H1 (cell line): ENCODE measurements at regions not wholly inside any gene's neighbourhood (a gene's known extent, or its start where the extent isn't known, plus 50 kb on each side); places are given as distances from the start of the nearest gene placed in this dataset.

ENCODE experiments used
- CTCF ChIA-PET: fragments of 300-600 bp; sonication (Branson Sonifier 250); formaldehyde crosslinking; loops from one replicate; lab custom pipeline; 2021; ENCODE audit not compliant: partially characterized antibody; lab: Charles Lee
- POLR2A ChIA-PET: fragments of 300-600 bp; sonication (Branson Sonifier 250); formaldehyde crosslinking; loops from one replicate; lab custom pipeline; 2021; ENCODE audit warnings: inconsistent platforms; ENCODE audit not compliant: partially characterized antibody; lab: Charles Lee
- DNase-seq, 2 experiments: peaks; one replicate each; pipeline versions ENCODE4 v3.0.0 to v3.0.0-alpha.2; 2010 to 2022; ENCODE audit warnings: low spot score in 2 of 2, low read depth in 1 of 2, mixed read lengths in 1 of 2
- FAIRE-seq: peaks from 2 replicates; lab custom pipeline; 2011; peaks lifted over from hg19 to GRCh38; lab: Jason Lieb, UNC
- H2AFZ ChIP-seq: 2 replicates; pipeline ENCODE4 v1.8.1; 2012; ENCODE audit warnings: low read length, inconsistent platforms
- H2AK5ac ChIP-seq: 2 replicates; pipeline ENCODE4 v1.6.1; 2013; ENCODE audit warnings: low read depth, low read length
- H2BK120ac ChIP-seq: replicated peaks from 2 replicates; pipeline ENCODE3; 2013; ENCODE audit warnings: low read depth, low read length, inconsistent platforms
- H2BK12ac ChIP-seq: 2 replicates; pipeline ENCODE4 v1.6.1; 2013; ENCODE audit warnings: low read depth, low read length
- H2BK15ac ChIP-seq: 2 replicates; pipeline ENCODE4 v1.6.1; 2013; ENCODE audit warnings: low read length
- H2BK20ac ChIP-seq: 2 replicates; pipeline ENCODE4 v1.6.1; 2013; ENCODE audit warnings: low read length
- H2BK5ac ChIP-seq: 2 replicates; pipeline ENCODE4 v1.6.1; 2013; ENCODE audit warnings: low read depth, low read length
- H3K14ac ChIP-seq: 2 replicates; pipeline ENCODE4 v1.6.1; 2013; ENCODE audit warnings: inconsistent platforms; ENCODE audit not compliant: insufficient read length
- H3K18ac ChIP-seq: 2 replicates; pipeline ENCODE4 v1.6.1; 2013; ENCODE audit warnings: low read length; ENCODE audit errors: extremely low read depth
- H3K23ac ChIP-seq: 2 replicates; pipeline ENCODE4 v1.6.1; 2013; ENCODE audit warnings: inconsistent platforms; ENCODE audit not compliant: insufficient read length
- H3K23me2 ChIP-seq: 2 replicates; pipeline ENCODE4 v1.6.1; 2013; ENCODE audit warnings: low read depth, low read length
- H3K27ac ChIP-seq: 2 replicates; pipeline ENCODE4 v1.6.1; 2011; ENCODE audit warnings: low read depth, low read length, inconsistent platforms
- H3K27me3 ChIP-seq, 4 experiments: replicated peaks in 1 of 4; 1 replicate in 1 of 4; 2 replicates in 3 of 4; pipeline versions ENCODE4 v1.6.1 to v1.8.1; 2011 to 2013; ENCODE audit warnings: low read length in 3 of 4, mild to moderate bottlenecking in 3 of 4, inconsistent platforms in 2 of 4, mixed read lengths in 2 of 4, moderate library complexity in 1 of 4; ENCODE audit not compliant: control insufficient read depth in 3 of 4, insufficient read depth in 3 of 4; ENCODE audit errors: extremely low read depth in 1 of 4
- H3K36me3 ChIP-seq, 4 experiments: 2 replicates each; pipeline versions ENCODE4 v1.6.1 to v1.8.1; 2011 to 2013; ENCODE audit warnings: mild to moderate bottlenecking in 4 of 4, low read length in 3 of 4, moderate library complexity in 2 of 4, control low read depth in 1 of 4, inconsistent platforms in 1 of 4; ENCODE audit not compliant: insufficient read depth in 4 of 4, control insufficient read depth in 2 of 4
- H3K4ac ChIP-seq: replicated peaks from 2 replicates; pipeline ENCODE3; 2013; ENCODE audit warnings: low read length, low read depth, mixed read lengths, inconsistent platforms; ENCODE audit not compliant: insufficient read length
- H3K4me1 ChIP-seq, 4 experiments: replicated peaks in 1 of 4; 1 replicate in 1 of 4; 2 replicates in 3 of 4; pipeline versions ENCODE4 v1.6.1 to v1.8.1; 2011 to 2013; ENCODE audit warnings: low read length in 3 of 4, inconsistent platforms in 2 of 4, mixed read lengths in 1 of 4; ENCODE audit not compliant: insufficient read depth in 4 of 4, control insufficient read depth in 3 of 4
- H3K4me2 ChIP-seq, 2 experiments: 2 replicates each; pipeline versions ENCODE4 v1.6.1 to v1.8.1; 2011 to 2013; ENCODE audit warnings: low read depth in 2 of 2, low read length in 2 of 2, control low read depth in 1 of 2, inconsistent platforms in 1 of 2, mild to moderate bottlenecking in 1 of 2; ENCODE audit not compliant: insufficient read depth in 1 of 2
- H3K4me3 ChIP-seq, 4 experiments: fragments of 200-600, 300-600 bp in 1 of 4; sonication (generic), shearing (Covaris generic), sonication (Bioruptor Twin) in 1 of 4; 2 replicates each; pipeline versions ENCODE4 v1.5.1 to v1.8.1; 2011 to 2016; ENCODE audit warnings: low read length in 4 of 4, low read depth in 3 of 4, control low read depth in 2 of 4, inconsistent platforms in 2 of 4, mild to moderate bottlenecking in 2 of 4, mixed read lengths in 1 of 4, moderate library complexity in 1 of 4; ENCODE audit not compliant: insufficient read depth in 2 of 4; ENCODE audit errors: extremely low read depth in 1 of 4
- H3K56ac ChIP-seq: replicated peaks from 2 replicates; pipeline ENCODE3; 2013; ENCODE audit warnings: low read depth, mild to moderate bottlenecking, mixed read lengths, low read length, inconsistent platforms; ENCODE audit not compliant: insufficient read length
- H3K79me1 ChIP-seq: 2 replicates; pipeline ENCODE4 v1.6.1; 2013; ENCODE audit warnings: low read depth, low read length, control low read depth
- H3K79me2 ChIP-seq, 2 experiments: 2 replicates each; pipeline versions ENCODE4 v1.6.1 to v1.8.1; 2012 to 2013; ENCODE audit warnings: low read length in 2 of 2, mild to moderate bottlenecking in 2 of 2, inconsistent platforms in 1 of 2; ENCODE audit not compliant: insufficient read depth in 2 of 2, control insufficient read depth in 1 of 2
- H3K9ac ChIP-seq, 4 experiments: replicated peaks in 1 of 4; 1 replicate in 1 of 4; 2 replicates in 3 of 4; pipeline versions ENCODE4 v1.6.1 to v1.8.1; 2011 to 2013; ENCODE audit warnings: low read depth in 3 of 4, low read length in 3 of 4, control low read depth in 2 of 4, mild to moderate bottlenecking in 2 of 4, moderate library complexity in 2 of 4, inconsistent platforms in 1 of 4; ENCODE audit errors: extremely low read depth in 1 of 4
- H3K9me3 ChIP-seq, 2 experiments: 2 replicates each; pipeline versions ENCODE4 v1.6.1 to v1.8.1; 2012 to 2013; ENCODE audit warnings: mild to moderate bottlenecking in 2 of 2, moderate library complexity in 2 of 2, control low read depth in 1 of 2, inconsistent platforms in 1 of 2, low read depth in 1 of 2, low read length in 1 of 2, mixed read lengths in 1 of 2; ENCODE audit not compliant: insufficient read depth in 2 of 2
- H4K20me1 ChIP-seq, 2 experiments: replicated peaks in 1 of 2; 2 replicates each; pipeline versions ENCODE3 to v1.8.1; 2011 to 2013; ENCODE audit warnings: inconsistent platforms in 2 of 2, low read length in 2 of 2, mild to moderate bottlenecking in 1 of 2; ENCODE audit not compliant: insufficient read depth in 2 of 2, control insufficient read depth in 1 of 2
- H4K5ac ChIP-seq: 2 replicates; pipeline ENCODE4 v1.6.1; 2013; ENCODE audit warnings: low read length, low read depth, mixed read lengths, inconsistent platforms; ENCODE audit not compliant: insufficient read length
- H4K8ac ChIP-seq: 2 replicates; pipeline ENCODE4 v1.8.0; 2013; ENCODE audit warnings: mild to moderate bottlenecking, moderate library complexity, low read length, inconsistent platforms; ENCODE audit not compliant: insufficient read depth; ENCODE audit errors: extremely low read depth
- H4K91ac ChIP-seq: replicated peaks from 2 replicates; pipeline ENCODE3; 2013; ENCODE audit warnings: low read length, mixed read lengths, inconsistent platforms; ENCODE audit not compliant: insufficient read length
- CHD2 ChIP-seq: IDR thresholded peaks from 2 replicates; pipeline ENCODE4 v1.6.1; 2012; ENCODE audit warnings: low read length, improper control_type of control experiment
- GTF2F1 ChIP-seq: IDR thresholded peaks from 2 replicates; pipeline ENCODE4 v1.6.1; 2012; ENCODE audit warnings: low read depth, low read length, improper control_type of control experiment, borderline replicate concordance
- PHF8 ChIP-seq: fragments of 200-600 bp; sonication (generic); conservative IDR thresholded peaks from 2 replicates; pipeline ENCODE4 v1.7.1; 2012; ENCODE audit warnings: low read depth, mild to moderate bottlenecking, inconsistent platforms, low read length, moderate library complexity
- RNF2 ChIP-seq: fragments of 200-900, 300-1000 bp; sonication (generic); IDR thresholded peaks from 2 replicates; pipeline ENCODE4 v1.7.1; 2016; ENCODE audit warnings: borderline replicate concordance, low read depth, mild to moderate bottlenecking, antibody characterized with exemption, low read length; ENCODE audit not compliant: poor library complexity, severe bottlenecking; ENCODE audit errors: missing control alignments
- WGBS, 2 experiments: shearing (Covaris generic) in 1 of 2; methylation state at CpG; one replicate each; pipeline versions ENCODE4 v1.1.6 to v1.1.7; 2013 to 2015; ENCODE audit warnings: low lambda C conversion rate in 2 of 2, mixed read lengths in 2 of 2, inconsistent platforms in 1 of 2, low coverage in 1 of 2, missing lambda C conversion rate in 1 of 2; ENCODE audit not compliant: insufficient replicate concordance in 2 of 2, insufficient coverage in 1 of 2, insufficient read length in 1 of 2; ENCODE audit errors: extremely low coverage in 1 of 2, missing lambda C conversion rate in 1 of 2; 5-methylcytosine and 5-hydroxymethylcytosine counted together

DNA sequence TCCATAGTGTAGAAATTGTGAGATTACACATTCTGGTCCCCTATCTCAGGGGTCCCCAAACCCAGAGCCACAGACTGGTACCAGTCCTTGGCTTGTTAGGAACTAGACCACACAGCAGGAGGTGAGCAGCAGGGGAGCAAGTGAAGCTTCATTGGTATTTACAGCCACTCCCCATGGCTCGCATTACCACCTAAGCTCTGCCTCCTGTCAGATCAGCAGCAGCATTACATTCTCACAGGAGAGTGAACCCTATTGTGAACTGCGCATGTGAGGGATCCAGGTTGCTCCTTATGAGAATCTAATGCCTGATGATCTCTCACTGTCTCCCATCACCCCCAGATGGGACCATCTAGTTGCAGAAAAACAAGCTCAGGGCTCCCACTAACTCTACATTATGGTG is 229.7 kb upstream of the IRF2BP2 start:
- Histone ChIP-seq H3K4me3 (no peak overlapping the region), H3K23me2 (no peaks in the 10 kb centered on the region), H4K5ac (no peak overlapping the region), H3K79me2 (no peaks in the 10 kb centered on the region), H3K79me1 (no peaks in the 10 kb centered on the region), H3K4ac (no peak overlapping the region), H3K4me1 (peaks cover 0 to 7% (median 0%) of the 10 kb centered on the region in 4 experiments; a peak in 1 of 7 replicates), H4K8ac (no peak overlapping the region), H2AFZ (no peak overlapping the region), H3K9me3 (peaks cover 13% of the 10 kb centered on the region in 2 experiments), H3K36me3 (no peaks in the 10 kb centered on the region; a peak in 1 of 8 replicates), H2BK12ac (no peak overlapping the region), H2BK20ac (no peak overlapping the region), H3K27ac (no peak overlapping the region), H3K18ac (no peak overlapping the region), H2BK5ac (no peak overlapping the region), H4K91ac (no peak overlapping the region), H2AK5ac (no peak overlapping the region), H3K9ac (no peak overlapping the region), H3K56ac (no peak overlapping the region), H2BK120ac (no peak overlapping the region), H3K27me3 (no peaks in the 10 kb centered on the region), H3K4me2 (no peak overlapping the region), H4K20me1 (no peaks in the 10 kb centered on the region), H2BK15ac (no peak overlapping the region), H3K14ac (no peak overlapping the region), H3K23ac (no peak overlapping the region)
- FAIRE-seq (no peak), DNase-seq (no peak)
- ChIA-PET CTCF (interaction anchor here (0.6 to 2.1 kb wide), 3 partner anchors 10 to 871 kb away, joined by 3 to 5 read pairs (median 3); no protein-coding TSS in a partner anchor), POLR2A (no interaction called here)
- WGBS, 2 experiments, result 94% methylated on average over 2 of the region's 2 CpGs; no CpG with 5 or more reads in 1 of the 2 experiments
- TF ChIP-seq RNF2, result no peak
- no peak for TF ChIP-seq PHF8
- TF ChIP-seq GTF2F1, result no peak
- TF ChIP-seq CHD2, result no peak
